ENCODE measurements at regions not wholly inside any gene's neighbourhood (a gene's known extent, or its start where the extent isn't known, plus 50 kb on each side); places are given as distances from the start of the nearest gene placed in this dataset.

DNA sequence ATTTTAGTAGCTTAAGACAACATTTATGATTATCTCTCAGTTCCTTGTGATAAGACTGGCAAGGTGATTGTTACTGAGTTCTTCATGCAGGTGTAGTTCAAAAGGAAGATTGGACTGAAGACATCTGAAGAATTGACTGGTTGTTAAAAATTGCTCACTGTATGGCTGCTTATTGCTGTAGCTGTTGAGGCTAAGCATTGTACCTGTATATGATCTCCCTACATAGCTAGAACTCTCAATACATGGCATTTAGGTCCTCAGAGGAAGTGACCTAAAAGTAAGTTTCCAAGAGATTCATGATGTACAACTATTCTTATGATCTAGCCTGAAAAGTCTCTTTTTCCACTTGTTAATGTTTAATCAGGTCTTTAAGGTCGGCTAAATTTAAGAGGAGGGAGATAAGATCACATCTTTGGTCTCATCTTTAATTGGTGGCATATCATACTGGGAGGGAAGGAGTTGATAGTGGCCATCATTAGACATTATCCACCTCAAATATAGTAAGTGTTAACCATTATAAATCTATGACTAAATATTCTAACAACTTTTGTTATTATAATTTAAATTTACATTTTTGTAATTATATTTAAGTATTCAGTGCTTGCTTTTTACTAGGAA, 401.2 kb upstream of the EPHA7 start:
- peaks cover 5 to 33% (median 17%) of the 10 kb centered on the region in 6 donors for H3K9me3 Mint-ChIP-seq
- no peaks in the 10 kb centered on the region for H3K36me3 Mint-ChIP-seq
- H3K27ac Mint-ChIP-seq, result no peak overlapping the region
- no peaks in the 10 kb centered on the region for H3K27me3 Mint-ChIP-seq (ENCODE audit: low read depth in 3 of 3)
- DNase-seq, result no peak
- no peak overlapping the region for H3K4me3 Mint-ChIP-seq
- H3K4me1 Mint-ChIP-seq, result no peaks in the 10 kb centered on the region

GRCh38 chr6:93819189-93819588, 399.8 kb upstream of the EPHA7 start:
- no peaks in the 10 kb centered on the region for H3K4me1 Mint-ChIP-seq

GRCh38 chr6:93817937-93818336, 398.6 kb upstream of the EPHA7 start:
- H3K27ac Mint-ChIP-seq, result no peak overlapping the region
- no peak overlapping the region for H3K4me3 Mint-ChIP-seq
- peaks cover 5 to 29% (median 18%) of the 10 kb centered on the region in 6 donors for H3K9me3 Mint-ChIP-seq
- H3K36me3 Mint-ChIP-seq, result no peaks in the 10 kb centered on the region
- no peaks in the 10 kb centered on the region for H3K27me3 Mint-ChIP-seq (ENCODE audit: low read depth in 3 of 3)
- H3K4me1 Mint-ChIP-seq, result no peaks in the 10 kb centered on the region
- no peak for DNase-seq

More at GRCh38 chr6:93819189-93819588, 399.8 kb upstream of the EPHA7 start:
- H3K27ac Mint-ChIP-seq, result no peak overlapping the region
- peaks cover 5 to 34% (median 17%) of the 10 kb centered on the region in 6 donors for H3K9me3 Mint-ChIP-seq
- H3K27me3 Mint-ChIP-seq (ENCODE audit: low read depth in 3 of 3), result no peaks in the 10 kb centered on the region
- no peak for DNase-seq
- H3K36me3 Mint-ChIP-seq, result no peaks in the 10 kb centered on the region
- no peak overlapping the region for H3K4me3 Mint-ChIP-seq

DNA sequence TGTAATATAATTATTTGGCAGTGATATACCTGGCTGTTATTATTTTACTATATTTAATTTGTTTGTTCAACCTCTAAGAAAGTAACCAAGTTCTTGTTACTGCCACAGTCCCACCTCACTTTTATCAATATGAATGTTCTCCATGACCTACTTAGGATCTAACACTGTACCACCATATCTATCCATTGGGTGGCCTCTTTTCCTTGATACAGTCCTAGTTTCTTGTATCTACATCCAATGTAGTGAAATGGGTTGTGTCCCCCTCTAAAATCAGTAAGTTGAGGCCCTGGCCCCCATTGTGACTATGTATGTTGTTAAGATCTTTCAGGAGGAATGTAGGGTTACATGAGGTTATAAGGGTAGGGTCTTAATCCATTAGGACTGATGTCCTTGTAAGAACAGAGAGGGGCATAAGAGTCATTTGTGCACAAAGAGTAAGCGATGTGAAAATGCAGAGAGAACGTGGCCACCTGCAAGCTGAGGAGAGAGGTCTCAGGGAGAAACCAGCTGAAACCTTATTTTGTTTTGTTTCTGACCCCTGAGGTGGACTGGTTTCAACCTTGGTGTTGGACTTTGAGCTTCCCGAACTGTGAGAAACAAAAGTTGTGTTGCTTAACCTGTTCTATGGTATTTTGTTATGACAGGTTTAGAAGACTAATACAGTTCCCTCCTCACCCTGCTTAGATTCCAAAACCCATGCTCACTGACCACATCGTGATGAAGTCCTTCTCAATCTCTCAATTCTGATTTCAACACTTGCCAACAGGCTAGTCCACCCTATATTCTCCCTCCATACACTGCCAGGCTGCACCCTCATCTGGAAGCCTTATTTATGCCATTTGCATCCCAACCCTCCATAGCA, 387.3 kb upstream of the EPHA7 start:
- Mint-ChIP-seq H3K36me3 (no peaks in the 10 kb centered on the region), H3K9me3 (peaks cover 3 to 46% (median 15%) of the 10 kb centered on the region in 6 donors), H3K27ac (no peak overlapping the region), H3K4me3 (no peak overlapping the region), H3K27me3 (ENCODE audit: low read depth in 3 of 3) (peaks cover 0 to 2% (median 0%) of the 10 kb centered on the region in 3 donors), H3K4me1 (no peaks in the 10 kb centered on the region)
- DNase-seq, result no peak

DNA sequence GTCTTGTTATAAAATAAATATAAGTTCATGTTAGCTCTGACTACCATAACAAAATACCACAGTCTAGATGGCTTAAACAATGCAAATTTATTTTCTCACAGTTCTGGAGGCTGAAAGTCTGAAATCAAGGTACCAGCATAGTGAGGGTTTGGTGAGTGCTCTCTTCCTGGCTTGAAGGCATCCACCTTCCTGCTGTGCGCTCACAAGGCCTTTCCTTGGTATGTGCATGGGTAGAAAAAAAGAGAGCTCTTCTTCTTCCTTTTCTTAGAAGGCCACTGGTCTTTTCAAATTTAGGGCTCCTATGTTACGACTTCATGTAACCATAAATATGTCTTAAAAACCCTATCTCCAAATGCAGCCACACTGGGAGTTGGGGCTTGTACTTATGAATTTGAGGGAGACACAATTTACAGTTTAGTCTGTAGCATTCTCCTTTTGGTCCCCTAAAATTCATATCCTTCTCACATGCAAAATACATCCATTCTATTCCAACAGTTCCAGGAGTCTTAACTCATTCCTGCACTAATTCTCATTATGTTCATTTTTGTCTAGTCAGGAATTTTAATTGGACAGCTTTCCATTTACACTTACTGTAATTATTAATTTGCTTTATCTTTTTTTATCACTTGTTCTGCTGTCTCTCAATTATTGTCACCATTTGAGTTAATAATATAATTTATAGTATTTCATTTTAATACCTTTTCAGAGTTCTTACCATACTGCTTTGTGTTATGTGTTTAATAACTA, 381.9 kb upstream of the EPHA7 start:
- DNase-seq, result no peak
- no peaks in the 10 kb centered on the region for H3K4me1 Mint-ChIP-seq
- H3K36me3 Mint-ChIP-seq, result no peaks in the 10 kb centered on the region
- no peak overlapping the region for H3K27ac Mint-ChIP-seq
- no peak overlapping the region for H3K4me3 Mint-ChIP-seq
- H3K27me3 Mint-ChIP-seq (ENCODE audit: low read depth in 3 of 3), result peaks cover 0 to 2% (median 1%) of the 10 kb centered on the region in 3 donors
- H3K9me3 Mint-ChIP-seq, result peaks cover 2 to 27% (median 11%) of the 10 kb centered on the region in 6 donors

GRCh38 chr6:93799226-93799625, 379.9 kb upstream of the EPHA7 start:
- H3K4me3 Mint-ChIP-seq, result no peak overlapping the region
- H3K9me3 Mint-ChIP-seq, result peaks cover 2 to 36% (median 12%) of the 10 kb centered on the region in 6 donors
- H3K27me3 Mint-ChIP-seq (ENCODE audit: low read depth in 3 of 3), result peaks cover 0 to 3% (median 2%) of the 10 kb centered on the region in 3 donors
- no peak for DNase-seq
- no peaks in the 10 kb centered on the region for H3K4me1 Mint-ChIP-seq
- no peak overlapping the region for H3K27ac Mint-ChIP-seq
- no peaks in the 10 kb centered on the region for H3K36me3 Mint-ChIP-seq

DNA sequence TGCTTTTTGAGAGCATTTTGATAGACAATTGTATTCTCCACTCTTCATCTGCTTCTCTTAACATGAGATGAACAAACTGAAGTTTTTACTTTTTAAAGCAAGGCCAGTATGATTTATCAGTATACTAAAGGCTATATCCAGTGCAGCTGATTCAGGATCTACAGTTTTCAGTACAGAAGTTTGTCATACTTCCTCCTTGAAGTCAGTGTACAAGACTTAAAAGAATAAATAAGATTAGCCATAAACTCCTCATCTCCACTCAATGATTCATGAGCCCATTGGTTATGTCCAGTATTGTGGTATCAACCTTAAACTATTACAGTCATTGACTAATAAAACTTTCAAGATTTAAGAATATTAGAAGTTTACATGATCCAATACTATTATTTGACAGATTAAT, 374.8 kb upstream of the EPHA7 start:
- Mint-ChIP-seq H3K36me3 (no peaks in the 10 kb centered on the region), H3K4me3 (no peak overlapping the region), H3K27ac (no peak overlapping the region), H3K27me3 (ENCODE audit: low read depth in 3 of 3) (peaks cover 0 to 2% (median 0%) of the 10 kb centered on the region in 3 donors), H3K4me1 (no peaks in the 10 kb centered on the region), H3K9me3 (peaks cover 2 to 34% (median 11%) of the 10 kb centered on the region in 6 donors)
- DNase-seq, result no peak

DNA sequence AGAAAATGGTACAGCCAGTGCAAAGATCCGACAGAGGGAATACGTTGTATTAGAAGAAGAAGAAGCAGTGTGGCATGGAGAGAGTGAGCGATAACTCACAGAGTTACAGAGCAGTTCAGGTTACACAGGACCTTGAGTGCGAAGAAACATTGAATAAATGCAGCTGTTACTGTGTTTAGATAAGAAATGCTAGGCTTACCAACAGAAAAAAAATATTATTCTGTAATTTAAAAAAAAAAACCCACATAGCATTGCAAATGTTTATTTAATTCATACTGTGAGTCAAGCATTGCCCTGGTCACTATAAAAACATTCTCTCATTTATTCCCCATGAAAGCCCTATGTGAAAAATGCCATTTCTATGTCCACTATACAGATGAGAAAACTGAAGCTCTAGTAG, 373.4 kb upstream of the EPHA7 start:
- H3K4me1 Mint-ChIP-seq, result no peaks in the 10 kb centered on the region
- H3K9me3 Mint-ChIP-seq, result peaks cover 4 to 29% (median 12%) of the 10 kb centered on the region in 6 donors
- peaks cover 0 to 2% (median 0%) of the 10 kb centered on the region in 3 donors for H3K27me3 Mint-ChIP-seq (ENCODE audit: low read depth in 3 of 3)
- H3K4me3 Mint-ChIP-seq, result no peak overlapping the region
- no peak overlapping the region for H3K27ac Mint-ChIP-seq
- no peak for DNase-seq
- no peaks in the 10 kb centered on the region for H3K36me3 Mint-ChIP-seq

- DNase-seq, result no peak
- H3K27me3 Mint-ChIP-seq (ENCODE audit: low read depth in 3 of 3), result peaks cover 0 to 2% (median 0%) of the 10 kb centered on the region in 3 donors
- H3K4me3 Mint-ChIP-seq, result no peak overlapping the region
- H3K4me1 Mint-ChIP-seq, result no peaks in the 10 kb centered on the region
- no peaks in the 10 kb centered on the region for H3K36me3 Mint-ChIP-seq
- H3K27ac Mint-ChIP-seq, result no peak overlapping the region
- H3K9me3 Mint-ChIP-seq, result peaks cover 2 to 29% (median 10%) of the 10 kb centered on the region in 6 donors
Observed at GRCh38 chr6:93790981-93791380, 371.6 kb upstream of the EPHA7 start.

DNA sequence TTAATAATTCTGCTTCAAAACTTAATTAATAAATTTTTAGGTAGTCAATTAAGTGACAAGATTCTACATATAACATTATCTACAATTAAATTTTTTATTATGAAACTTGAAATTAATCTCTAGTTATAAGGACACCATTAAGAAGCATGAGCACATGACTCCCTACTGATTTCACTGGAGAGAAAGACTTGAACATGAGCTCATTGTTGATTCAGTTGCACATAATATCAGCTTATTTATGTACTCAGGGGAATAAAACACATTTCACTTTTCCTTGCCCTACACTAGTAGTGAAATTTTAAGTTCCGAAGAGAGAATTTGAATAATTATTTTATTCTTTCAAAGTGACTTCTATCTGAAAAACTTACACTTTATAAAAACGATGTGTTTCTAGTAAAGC, 370.2 kb upstream of the EPHA7 start:
- Mint-ChIP-seq H3K4me1 (no peaks in the 10 kb centered on the region), H3K27me3 (ENCODE audit: low read depth in 3 of 3) (peaks cover 0 to 1% (median 0%) of the 10 kb centered on the region in 3 donors), H3K36me3 (no peaks in the 10 kb centered on the region), H3K9me3 (peaks cover 4 to 27% (median 13%) of the 10 kb centered on the region in 6 donors), H3K27ac (no peak overlapping the region), H3K4me3 (no peak overlapping the region)
- DNase-seq, result no peak

- H3K36me3 Mint-ChIP-seq, result no peaks in the 10 kb centered on the region
- no peak overlapping the region for H3K4me3 Mint-ChIP-seq
- H3K27ac Mint-ChIP-seq, result no peak overlapping the region
- no peak for DNase-seq
- peaks cover 4 to 24% (median 13%) of the 10 kb centered on the region in 6 donors for H3K9me3 Mint-ChIP-seq
- H3K4me1 Mint-ChIP-seq, result no peaks in the 10 kb centered on the region
- H3K27me3 Mint-ChIP-seq (ENCODE audit: low read depth in 3 of 3), result peaks cover 0 to 1% (median 0%) of the 10 kb centered on the region in 3 donors
Observed at GRCh38 chr6:93787841-93788240, 368.5 kb upstream of the EPHA7 start.

DNA sequence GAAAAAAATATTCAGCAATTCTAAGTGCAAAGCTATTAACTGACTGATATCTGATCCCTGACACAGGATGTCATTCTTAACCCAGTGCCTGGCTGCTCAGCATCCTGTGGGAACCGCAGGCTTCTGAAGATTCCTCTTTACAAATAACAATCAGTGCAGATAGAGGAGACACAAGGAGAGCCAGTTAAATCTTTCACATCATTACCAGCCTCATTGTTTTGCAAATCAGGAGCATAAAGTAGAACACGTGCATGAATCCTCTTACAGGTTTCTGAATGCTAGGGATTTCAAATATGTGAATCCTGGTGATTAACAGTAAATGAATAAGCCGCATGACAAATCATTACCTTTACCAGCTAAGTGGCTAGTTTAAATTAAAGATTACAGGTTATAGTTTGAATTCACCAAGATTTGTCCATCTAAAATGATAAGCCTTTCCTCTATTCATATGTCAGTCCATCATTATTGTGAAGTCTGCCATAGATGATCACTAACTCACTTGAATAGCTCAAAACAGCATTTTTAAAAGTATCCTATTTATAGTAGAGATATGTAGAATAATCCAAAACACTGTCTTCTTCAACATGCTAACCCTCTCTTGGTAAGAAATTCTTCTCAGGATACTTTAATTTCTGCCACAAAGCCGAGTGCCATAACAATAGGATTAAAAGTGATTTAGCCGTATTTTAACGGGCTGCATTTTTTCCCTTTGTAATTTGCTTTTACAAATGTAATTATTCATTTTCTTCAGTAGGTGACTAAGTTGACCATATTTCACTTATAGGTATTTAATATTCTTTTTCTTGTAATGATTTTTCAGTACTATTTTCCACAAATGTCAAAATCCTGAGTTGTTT, 367.3 kb upstream of the EPHA7 start:
- Mint-ChIP-seq H3K27ac (no peak overlapping the region), H3K4me1 (no peaks in the 10 kb centered on the region), H3K9me3 (peaks cover 5 to 23% (median 13%) of the 10 kb centered on the region in 6 donors), H3K36me3 (no peaks in the 10 kb centered on the region), H3K27me3 (ENCODE audit: low read depth in 3 of 3) (peaks cover 0 to 1% (median 0%) of the 10 kb centered on the region in 3 donors), H3K4me3 (no peak overlapping the region)
- DNase-seq, result no peak

- no peaks in the 10 kb centered on the region for H3K36me3 Mint-ChIP-seq
Observed at GRCh38 chr6:93785694-93786030, 366.3 kb upstream of the EPHA7 start.

More at GRCh38 chr6:93785694-93786030, 366.3 kb upstream of the EPHA7 start:
- Mint-ChIP-seq H3K4me3 (no peak overlapping the region), H3K4me1 (no peaks in the 10 kb centered on the region), H3K9me3 (peaks cover 4 to 31% (median 15%) of the 10 kb centered on the region in 6 donors), H3K27me3 (ENCODE audit: low read depth in 3 of 3) (peaks cover 0 to 1% (median 0%) of the 10 kb centered on the region in 3 donors), H3K27ac (no peak overlapping the region)
- DNase-seq, result no peak
